GM21367 (cell line): ENCODE measurements at regions not wholly inside any gene's neighbourhood (a gene's known extent, or its start where the extent isn't known, plus 50 kb on each side); places are given as distances from the start of the nearest gene placed in this dataset.

ENCODE experiments used
- ATAC-seq: cut with Tn5 transposase; IDR thresholded peaks from one replicate; pipeline ENCODE4 v1.9.1; 2021; ENCODE audit not compliant: unreplicated experiment

GRCh38 chrX:38887222-38887621 lies 86.0 kb downstream of the MID1IP1 start:
- ATAC-seq: no peak

GRCh38 chrX:38890326-38890725 lies 89.1 kb downstream of the MID1IP1 start:
- no peak for ATAC-seq

- ATAC-seq: no peak
Observed at GRCh38 chrX:38890963-38891362, 89.7 kb downstream of the MID1IP1 start.

- ATAC-seq: peak; percentile 98
Observed at GRCh38 chrX:38891641-38892413, 90.6 kb downstream of the MID1IP1 start.

- ATAC-seq: no peak
Observed at GRCh38 chrX:38893441-38893840, 92.2 kb downstream of the MID1IP1 start.

GRCh38 chrX:38895775-38896174 lies 94.5 kb downstream of the MID1IP1 start:
- ATAC-seq: no peak

GRCh38 chrX:38896724-38897298 lies 95.6 kb downstream of the MID1IP1 start:
- ATAC-seq: peak; percentile 74

GRCh38 chrX:38898261-38898660 lies 97.0 kb downstream of the MID1IP1 start:
- ATAC-seq: no peak

- ATAC-seq: no peak
Observed at GRCh38 chrX:38899650-38900049, 98.4 kb downstream of the MID1IP1 start.

GRCh38 chrX:38900719-38901118 lies 99.5 kb downstream of the MID1IP1 start:
- no peak for ATAC-seq

GRCh38 chrX:38902972-38903492 lies 101.8 kb downstream of the MID1IP1 start:
- ATAC-seq: no peak

GRCh38 chrX:38916801-38917200 lies 115.5 kb downstream of the MID1IP1 start:
- ATAC-seq: no peak

GRCh38 chrX:38917954-38918353 lies 116.7 kb downstream of the MID1IP1 start:
- no peak for ATAC-seq

- ATAC-seq: no peak
Observed at GRCh38 chrX:38919202-38919601, 117.9 kb downstream of the MID1IP1 start.

GRCh38 chrX:38919853-38920528 lies 118.7 kb downstream of the MID1IP1 start:
- ATAC-seq: no peak

GRCh38 chrX:38923451-38923969 lies 122.3 kb downstream of the MID1IP1 start:
- no peak for ATAC-seq

GRCh38 chrX:38927592-38927991 lies 126.3 kb downstream of the MID1IP1 start:
- ATAC-seq: no peak

- ATAC-seq: no peak
Observed at GRCh38 chrX:38929966-38930421, 128.7 kb downstream of the MID1IP1 start.

GRCh38 chrX:38930474-38930873 lies 129.2 kb downstream of the MID1IP1 start:
- no peak for ATAC-seq

- no peak for ATAC-seq
Observed at GRCh38 chrX:38935561-38935960, 134.3 kb downstream of the MID1IP1 start.

GRCh38 chrX:38937400-38937799 lies 136.1 kb downstream of the MID1IP1 start:
- ATAC-seq: no peak

- no peak for ATAC-seq
Observed at GRCh38 chrX:38937926-38938325, 136.7 kb downstream of the MID1IP1 start.
